HL-60 (cell line): ENCODE measurements at regions not wholly inside any gene's neighbourhood (a gene's known extent, or its start where the extent isn't known, plus 50 kb on each side); places are given as distances from the start of the nearest gene placed in this dataset.

ENCODE experiments used
- DNase-seq, 2 experiments: peaks; one replicate each; pipeline ENCODE4 v3.0.0-alpha.2; 2010 to 2020; ENCODE audit warnings: low read depth in 1 of 2, low spot score in 1 of 2
- H3K27ac ChIP-seq: fragments of 250-450 bp; sonication (Bioruptor Pico); replicated peaks from 2 replicates; pipeline ENCODE4 v1.5.1; 2020; ENCODE audit warnings: mild to moderate bottlenecking, moderate library complexity
- H3K27me3 ChIP-seq: fragments of 250-450 bp; sonication (Bioruptor Pico); 2 replicates; pipeline ENCODE4 v1.5.1; 2021; ENCODE audit warnings: mild to moderate bottlenecking, moderate library complexity; ENCODE audit not compliant: insufficient read depth, poor library complexity, severe bottlenecking
- H3K4me3 ChIP-seq: replicated peaks from 2 replicates; pipeline ENCODE4 v1.5.1; 2011; ENCODE audit warnings: mild to moderate bottlenecking, control low read depth, low read length; ENCODE audit not compliant: insufficient read depth
- CTCF ChIP-seq: IDR thresholded peaks from one replicate; pipeline ENCODE4 v1.5.1; 2011; ENCODE audit warnings: low read length, control low read depth, inconsistent platforms; ENCODE audit not compliant: insufficient read depth
- GABPA ChIP-seq: IDR thresholded peaks from 2 replicates; pipeline ENCODE4 v1.6.1; 2012; ENCODE audit warnings: low read depth
- POLR2AphosphoS5 ChIP-seq: IDR thresholded peaks from 2 replicates; pipeline ENCODE4 v1.6.1; 2012; ENCODE audit warnings: low read depth
- REST ChIP-seq: IDR thresholded peaks from 2 replicates; pipeline ENCODE4 v1.6.1; 2012; ENCODE audit warnings: low read depth; ENCODE audit not compliant: insufficient replicate concordance
- SPI1 ChIP-seq: IDR thresholded peaks from 2 replicates; pipeline ENCODE4 v1.6.1; 2012; ENCODE audit warnings: low read depth, mild to moderate bottlenecking, borderline replicate concordance

DNA sequence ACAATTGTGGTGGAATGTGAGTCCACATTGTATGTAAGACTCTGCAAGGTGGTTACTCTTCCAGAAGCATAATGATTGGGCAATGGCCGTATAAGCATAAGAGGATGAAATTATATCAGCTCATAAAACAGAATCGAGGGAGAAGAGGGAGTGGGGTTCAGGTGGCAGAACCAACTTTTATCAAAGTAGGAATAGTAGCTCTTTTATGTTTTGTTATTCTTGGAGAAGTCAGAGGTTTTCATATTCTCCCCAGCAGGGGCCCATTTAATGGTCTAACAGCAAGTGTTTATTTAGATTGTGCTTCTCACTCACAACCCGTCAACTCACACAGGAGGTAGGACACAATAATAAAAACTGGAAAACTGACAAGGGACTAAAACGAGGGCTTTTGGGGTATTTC, 291.3 kb upstream of the CD180 start:
- H3K27me3 ChIP-seq, result no peaks in the 10 kb centered on the region
- no peak for DNase-seq
- H3K4me3 ChIP-seq, result no peak overlapping the region
- no peak overlapping the region for H3K27ac ChIP-seq
- TF ChIP-seq POLR2AphosphoS5 (no peak), GABPA (no peak), REST (no peak), SPI1 (no peak), CTCF (no peak)

GRCh38 chr5:67483453-67484030, 286.9 kb upstream of the CD180 start:
- TF ChIP-seq SPI1 (no peak), CTCF (no peak), GABPA (no peak), POLR2AphosphoS5 (no peak), REST (no peak)
- DNase-seq, result no peak
- no peaks in the 10 kb centered on the region for H3K27me3 ChIP-seq
- H3K4me3 ChIP-seq, result no peak overlapping the region
- no peak overlapping the region for H3K27ac ChIP-seq

- Histone ChIP-seq H3K27me3 (no peaks in the 10 kb centered on the region), H3K4me3 (no peak overlapping the region), H3K27ac (no peak overlapping the region)
- DNase-seq, result no peak
- TF ChIP-seq SPI1 (no peak), GABPA (no peak), REST (no peak), POLR2AphosphoS5 (no peak), CTCF (no peak)
Observed at GRCh38 chr5:67481362-67481761, 284.8 kb upstream of the CD180 start.
